ENCODE measurements at regions not wholly inside any gene's neighbourhood (a gene's known extent, or its start where the extent isn't known, plus 50 kb on each side); places are given as distances from the start of the nearest gene placed in this dataset.

- H3K79me2 ChIP-seq (ENCODE audit: low read length) = no peaks in the 10 kb centered on the region
Measured at GRCh38 chr9:13904746-13905145, 409.2 kb downstream of the NFIB start.

GRCh38 chr9:13904311-13904710, 409.6 kb downstream of the NFIB start:
- Histone ChIP-seq H3K9ac (ENCODE audit: low read length) (no peak overlapping the region), H4K20me1 (ENCODE audit: insufficient read depth, low read length) (no peaks in the 10 kb centered on the region), H3K36me3 (replicated peaks; ENCODE audit: insufficient read depth, low read length) (no peaks in the 10 kb centered on the region), H3K9me2 (replicated peaks; ENCODE audit: insufficient read depth, low read length) (no peaks in the 10 kb centered on the region), H3K9me3 (replicated peaks; ENCODE audit: insufficient read depth, low read length) (no peaks in the 10 kb centered on the region), H3K4me3 (ENCODE audit: low read length) (no peak overlapping the region), H3K4me2 (ENCODE audit: low read depth, low read length) (no peak overlapping the region), H2AFZ (ENCODE audit: low read length) (no peak overlapping the region), H3K4me1 (ENCODE audit: low read length) (no peaks in the 10 kb centered on the region), H3K79me2 (ENCODE audit: low read length) (no peaks in the 10 kb centered on the region), H3K27ac (ENCODE audit: low read length) (no peak overlapping the region), H3F3A (ENCODE audit: insufficient read depth, low read length) (no peaks in the 10 kb centered on the region), H3K27me3 (replicated peaks; ENCODE audit: insufficient read depth, low read length) (no peaks in the 10 kb centered on the region)
- TF ChIP-seq EZH2phosphoT487 (IDR thresholded peaks at IDR 0.05; ENCODE audit: low read length) (no peak), EZH2 (optimal IDR thresholded peaks at IDR 0.05; ENCODE audit: low read depth, low read length) (no peak), CTCF (IDR thresholded peaks at IDR 0.05; ENCODE audit: low read length) (no peak)
- DNase-seq = no peak

More at GRCh38 chr9:13904746-13905145, 409.2 kb downstream of the NFIB start:
- H3F3A ChIP-seq (ENCODE audit: insufficient read depth, low read length) = no peaks in the 10 kb centered on the region
- no peaks in the 10 kb centered on the region for H3K9me3 ChIP-seq (replicated peaks; ENCODE audit: insufficient read depth, low read length)
- DNase-seq = no peak
- no peaks in the 10 kb centered on the region for H3K27me3 ChIP-seq (replicated peaks; ENCODE audit: insufficient read depth, low read length)
- no peaks in the 10 kb centered on the region for H4K20me1 ChIP-seq (ENCODE audit: insufficient read depth, low read length)
- H3K36me3 ChIP-seq (replicated peaks; ENCODE audit: insufficient read depth, low read length) = no peaks in the 10 kb centered on the region
- no peak overlapping the region for H3K4me3 ChIP-seq (ENCODE audit: low read length)
- no peak overlapping the region for H3K4me2 ChIP-seq (ENCODE audit: low read depth, low read length)
- no peaks in the 10 kb centered on the region for H3K9me2 ChIP-seq (replicated peaks; ENCODE audit: insufficient read depth, low read length)
- no peak overlapping the region for H3K27ac ChIP-seq (ENCODE audit: low read length)
- H3K9ac ChIP-seq (ENCODE audit: low read length) = no peak overlapping the region
- TF ChIP-seq EZH2 (optimal IDR thresholded peaks at IDR 0.05; ENCODE audit: low read depth, low read length) = no peak
- no peak for TF ChIP-seq CTCF (IDR thresholded peaks at IDR 0.05; ENCODE audit: low read length)
- TF ChIP-seq EZH2phosphoT487 (IDR thresholded peaks at IDR 0.05; ENCODE audit: low read length) = no peak
- H2AFZ ChIP-seq (ENCODE audit: low read length) = no peak overlapping the region
- H3K4me1 ChIP-seq (ENCODE audit: low read length) = no peaks in the 10 kb centered on the region

- DNase-seq = no peak
- no peak overlapping the region for H3K4me3 ChIP-seq (ENCODE audit: low read length)
Measured at GRCh38 chr9:13902286-13903066, 411.5 kb downstream of the NFIB start.

GRCh38 chr9:13901176-13901575, 412.8 kb downstream of the NFIB start:
- Histone ChIP-seq H3K27ac (ENCODE audit: low read length) (no peak overlapping the region), H2AFZ (ENCODE audit: low read length) (no peak overlapping the region), H3K4me3 (ENCODE audit: low read length) (no peak overlapping the region), H3F3A (ENCODE audit: insufficient read depth, low read length) (no peaks in the 10 kb centered on the region), H3K9ac (ENCODE audit: low read length) (no peak overlapping the region), H3K79me2 (ENCODE audit: low read length) (no peaks in the 10 kb centered on the region), H3K27me3 (replicated peaks; ENCODE audit: insufficient read depth, low read length) (no peaks in the 10 kb centered on the region), H3K9me3 (replicated peaks; ENCODE audit: insufficient read depth, low read length) (no peaks in the 10 kb centered on the region), H3K9me2 (replicated peaks; ENCODE audit: insufficient read depth, low read length) (no peaks in the 10 kb centered on the region), H3K4me1 (ENCODE audit: low read length) (no peaks in the 10 kb centered on the region), H4K20me1 (ENCODE audit: insufficient read depth, low read length) (no peaks in the 10 kb centered on the region), H3K4me2 (ENCODE audit: low read depth, low read length) (no peak overlapping the region), H3K36me3 (replicated peaks; ENCODE audit: insufficient read depth, low read length) (no peaks in the 10 kb centered on the region)
- TF ChIP-seq EZH2phosphoT487 (IDR thresholded peaks at IDR 0.05; ENCODE audit: low read length) (no peak), CTCF (IDR thresholded peaks at IDR 0.05; ENCODE audit: low read length) (no peak), EZH2 (optimal IDR thresholded peaks at IDR 0.05; ENCODE audit: low read depth, low read length) (no peak)
- no peak for DNase-seq

More at GRCh38 chr9:13902286-13903066, 411.5 kb downstream of the NFIB start:
- Histone ChIP-seq H3K9ac (ENCODE audit: low read length) (no peak overlapping the region), H3K27me3 (replicated peaks; ENCODE audit: insufficient read depth, low read length) (no peaks in the 10 kb centered on the region), H3K4me2 (ENCODE audit: low read depth, low read length) (no peak overlapping the region), H3K4me1 (ENCODE audit: low read length) (no peaks in the 10 kb centered on the region), H3K27ac (ENCODE audit: low read length) (no peak overlapping the region), H2AFZ (ENCODE audit: low read length) (no peak overlapping the region), H3K79me2 (ENCODE audit: low read length) (no peaks in the 10 kb centered on the region), H3F3A (ENCODE audit: insufficient read depth, low read length) (no peaks in the 10 kb centered on the region), H3K9me2 (replicated peaks; ENCODE audit: insufficient read depth, low read length) (no peaks in the 10 kb centered on the region), H3K9me3 (replicated peaks; ENCODE audit: insufficient read depth, low read length) (no peaks in the 10 kb centered on the region), H3K36me3 (replicated peaks; ENCODE audit: insufficient read depth, low read length) (no peaks in the 10 kb centered on the region), H4K20me1 (ENCODE audit: insufficient read depth, low read length) (no peaks in the 10 kb centered on the region)
- no peak for TF ChIP-seq EZH2phosphoT487 (IDR thresholded peaks at IDR 0.05; ENCODE audit: low read length)
